Fibroblast of lung (primary cell): ENCODE measurements at regions not wholly inside any gene's neighbourhood (a gene's known extent, or its start where the extent isn't known, plus 50 kb on each side); places are given as distances from the start of the nearest gene placed in this dataset.

Experiments used
- DNase-seq, 2 donors: peaks; one replicate each; pipeline versions ENCODE4 v3.0.0 to v3.0.0-alpha.2; 2010; ENCODE audit warnings: low read depth in 2 of 2
- H2AFZ ChIP-seq: 2 replicates; pipeline ENCODE4 v1.5.1; 2012; ENCODE audit warnings: low read length, control low read depth, inconsistent platforms
- H3K27ac ChIP-seq: 2 replicates; pipeline ENCODE4 v1.5.1; 2011; ENCODE audit warnings: low read length, control low read depth; ENCODE audit not compliant: insufficient read depth
- H3K27me3 ChIP-seq: 2 replicates; pipeline ENCODE4 v1.5.1; 2011; ENCODE audit warnings: mild to moderate bottlenecking, low read length; ENCODE audit not compliant: control insufficient read depth, insufficient read depth
- H3K36me3 ChIP-seq: 2 replicates; pipeline ENCODE4 v1.5.1; 2011; ENCODE audit warnings: low read length; ENCODE audit not compliant: control insufficient read depth, insufficient read depth
- H3K4me1 ChIP-seq: 2 replicates; pipeline ENCODE4 v1.5.1; 2011; ENCODE audit warnings: low read length; ENCODE audit not compliant: control insufficient read depth, insufficient read depth; ENCODE audit errors: extremely low read depth
- H3K4me2 ChIP-seq: 2 replicates; pipeline ENCODE4 v1.5.1; 2011; ENCODE audit warnings: low read length, control low read depth; ENCODE audit not compliant: insufficient read depth; ENCODE audit errors: extremely low read depth
- H3K4me3 ChIP-seq, 4 experiments: fragments of 200-600 bp in 1 of 4; sonication (generic) in 1 of 4; replicated peaks in 1 of 4; 2 replicates each; pipeline ENCODE4 v1.5.1; 2011 to 2016; ENCODE audit warnings: low read length in 4 of 4, low read depth in 3 of 4, mild to moderate bottlenecking in 3 of 4, control low read depth in 2 of 4, inconsistent platforms in 1 of 4, mixed read lengths in 1 of 4; ENCODE audit not compliant: insufficient read depth in 1 of 4; ENCODE audit errors: control extremely low read depth in 1 of 4
- H3K79me2 ChIP-seq: 2 replicates; pipeline ENCODE4 v1.5.1; 2012; ENCODE audit warnings: mild to moderate bottlenecking, low read length, inconsistent platforms; ENCODE audit not compliant: control insufficient read depth, insufficient read depth
- H3K9ac ChIP-seq: 2 replicates; pipeline ENCODE4 v1.5.1; 2011; ENCODE audit warnings: mild to moderate bottlenecking, low read length, control low read depth; ENCODE audit not compliant: insufficient read depth
- H3K9me3 ChIP-seq: 2 replicates; pipeline ENCODE4 v1.5.1; 2012; ENCODE audit warnings: low read depth, low read length; ENCODE audit not compliant: control insufficient read depth, insufficient read depth
- H4K20me1 ChIP-seq: 2 replicates; pipeline ENCODE4 v1.5.1; 2011; ENCODE audit warnings: low read length; ENCODE audit not compliant: control insufficient read depth, insufficient read depth; ENCODE audit errors: extremely low read depth
- EZH2 ChIP-seq: IDR thresholded peaks from 2 replicates; pipeline ENCODE4 v1.5.1; 2012; ENCODE audit warnings: low read length, control low read depth, mild to moderate bottlenecking; ENCODE audit errors: missing control alignments
- TF ChIP-seq, protein P1 (sequence below), 2 donors: IDR thresholded peaks in 1 of 2; conservative IDR thresholded peaks in 1 of 2; 1 replicate in 1 of 2; 2 replicates in 1 of 2; pipeline ENCODE4 v1.5.1; 2011 to 2012; ENCODE audit warnings: low read length in 2 of 2, control low read depth in 1 of 2, inconsistent platforms in 1 of 2, low read depth in 1 of 2, mild to moderate bottlenecking in 1 of 2

DNA sequence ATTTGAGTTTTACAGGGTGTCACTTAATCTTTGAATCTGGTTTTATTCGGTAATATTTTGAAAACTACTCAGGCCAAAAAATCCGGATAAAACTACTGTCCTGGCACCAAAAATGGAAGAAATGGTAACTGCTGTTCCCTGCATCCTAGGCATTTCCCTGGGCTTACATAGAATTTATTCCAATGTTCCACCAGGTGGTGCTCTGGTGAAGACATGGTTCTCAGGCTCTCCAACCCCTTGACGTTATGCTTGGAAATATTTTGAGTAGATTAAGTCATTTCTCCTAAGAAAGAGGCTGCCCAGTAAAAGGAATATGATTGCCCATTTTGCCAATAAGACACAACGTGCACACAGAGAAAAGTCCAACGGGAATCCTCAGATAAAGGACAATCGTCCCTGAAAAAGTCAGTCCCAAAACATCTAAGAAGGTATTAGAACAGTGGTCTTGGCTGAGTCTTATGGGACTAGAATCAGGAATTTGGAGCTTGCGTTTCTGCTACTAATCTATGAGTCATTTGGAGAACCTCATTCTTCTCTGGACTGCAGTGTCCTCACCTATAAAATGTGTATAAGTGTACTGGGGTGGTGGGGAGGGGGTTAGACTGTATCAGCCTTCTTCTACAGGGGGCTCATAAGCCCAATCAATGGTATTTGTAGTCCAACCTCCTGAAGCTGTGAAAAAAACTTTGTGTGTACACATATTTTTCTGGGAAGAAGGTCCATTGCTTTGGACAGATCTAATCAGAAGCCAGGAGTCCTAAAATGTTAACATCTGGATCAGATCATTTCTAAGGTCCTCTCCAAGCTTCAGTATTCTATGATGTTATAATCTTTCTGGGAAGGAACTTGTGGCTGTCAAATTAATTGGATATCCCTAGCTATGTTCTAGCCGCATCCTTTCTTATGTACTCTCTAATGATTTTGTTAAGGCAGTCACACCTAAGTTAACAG, 131.0 kb upstream of the BMP2 start:
- H3K4me1 ChIP-seq, result no peaks in the 10 kb centered on the region
- no peaks in the 10 kb centered on the region for H4K20me1 ChIP-seq
- no peaks in the 10 kb centered on the region for H3K79me2 ChIP-seq
- TF ChIP-seq, protein P1, sequence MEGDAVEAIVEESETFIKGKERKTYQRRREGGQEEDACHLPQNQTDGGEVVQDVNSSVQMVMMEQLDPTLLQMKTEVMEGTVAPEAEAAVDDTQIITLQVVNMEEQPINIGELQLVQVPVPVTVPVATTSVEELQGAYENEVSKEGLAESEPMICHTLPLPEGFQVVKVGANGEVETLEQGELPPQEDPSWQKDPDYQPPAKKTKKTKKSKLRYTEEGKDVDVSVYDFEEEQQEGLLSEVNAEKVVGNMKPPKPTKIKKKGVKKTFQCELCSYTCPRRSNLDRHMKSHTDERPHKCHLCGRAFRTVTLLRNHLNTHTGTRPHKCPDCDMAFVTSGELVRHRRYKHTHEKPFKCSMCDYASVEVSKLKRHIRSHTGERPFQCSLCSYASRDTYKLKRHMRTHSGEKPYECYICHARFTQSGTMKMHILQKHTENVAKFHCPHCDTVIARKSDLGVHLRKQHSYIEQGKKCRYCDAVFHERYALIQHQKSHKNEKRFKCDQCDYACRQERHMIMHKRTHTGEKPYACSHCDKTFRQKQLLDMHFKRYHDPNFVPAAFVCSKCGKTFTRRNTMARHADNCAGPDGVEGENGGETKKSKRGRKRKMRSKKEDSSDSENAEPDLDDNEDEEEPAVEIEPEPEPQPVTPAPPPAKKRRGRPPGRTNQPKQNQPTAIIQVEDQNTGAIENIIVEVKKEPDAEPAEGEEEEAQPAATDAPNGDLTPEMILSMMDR (conservative IDR thresholded peaks at IDR 0.05 in 1 of 2, IDR thresholded peaks at IDR 0.05 in 1 of 2; ENCODE audit: low read depth in 1 of 2, low read length in 2 of 2), result peak; percentile 68 to 76
- TF ChIP-seq EZH2, result no peak
- H2AFZ ChIP-seq, result no peak overlapping the region
- H3K4me2 ChIP-seq, result no peak overlapping the region
- no peaks in the 10 kb centered on the region for H3K36me3 ChIP-seq
- H3K27me3 ChIP-seq, result no peaks in the 10 kb centered on the region
- peak; percentile 65 to 87 for DNase-seq
- H3K9me3 ChIP-seq, result no peaks in the 10 kb centered on the region
- no peak overlapping the region for H3K4me3 ChIP-seq
- H3K27ac ChIP-seq, result no peak overlapping the region
- H3K9ac ChIP-seq, result no peak overlapping the region

DNA sequence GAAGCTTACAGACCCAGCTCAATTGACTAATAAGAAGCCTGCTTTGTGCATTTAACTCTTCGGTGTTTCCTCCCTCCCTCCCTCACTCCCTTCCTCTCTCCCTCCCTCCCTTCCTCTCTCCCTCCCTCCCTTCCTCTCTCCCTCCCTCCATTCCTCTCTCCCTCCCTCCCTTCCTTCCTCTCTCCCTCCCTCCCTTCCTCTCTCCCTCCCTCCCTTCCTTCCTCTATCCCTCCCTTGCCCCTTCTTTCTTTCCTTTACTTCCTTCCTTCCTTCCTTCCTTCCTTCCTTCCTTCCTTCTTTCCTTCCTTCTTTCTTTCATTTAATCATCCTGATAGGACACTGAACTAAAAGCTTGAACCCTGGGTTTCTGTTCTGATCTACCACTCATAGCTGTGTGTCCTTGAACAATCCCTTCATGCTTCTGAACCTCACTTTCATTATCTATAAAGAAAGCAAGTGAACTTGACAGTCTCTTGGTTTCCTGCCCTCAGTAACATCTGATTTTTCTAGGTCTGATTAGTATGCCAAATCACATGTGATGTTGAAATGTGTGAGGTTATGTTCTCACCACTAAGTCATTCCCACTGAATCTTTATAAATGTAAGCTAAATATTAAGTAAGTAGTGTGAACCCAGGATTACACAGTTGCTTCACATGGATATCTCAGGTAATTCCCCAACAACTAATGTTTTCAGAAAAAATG, 132.3 kb upstream of the BMP2 start:
- peak; percentile 56 to 57 for DNase-seq
- Histone ChIP-seq H3K9me3 (no peaks in the 10 kb centered on the region), H3K9ac (no peak overlapping the region), H3K27me3 (no peaks in the 10 kb centered on the region), H3K79me2 (no peaks in the 10 kb centered on the region), H3K27ac (no peak overlapping the region), H2AFZ (no peak overlapping the region), H3K4me2 (no peak overlapping the region), H3K36me3 (no peaks in the 10 kb centered on the region), H3K4me3 (no peak overlapping the region), H3K4me1 (no peaks in the 10 kb centered on the region), H4K20me1 (no peaks in the 10 kb centered on the region)
- no peak for TF ChIP-seq EZH2
- TF ChIP-seq, protein P1 (conservative IDR thresholded peaks at IDR 0.05 in 1 of 2, IDR thresholded peaks at IDR 0.05 in 1 of 2; ENCODE audit: low read depth in 1 of 2, low read length in 2 of 2), result no peak

DNA sequence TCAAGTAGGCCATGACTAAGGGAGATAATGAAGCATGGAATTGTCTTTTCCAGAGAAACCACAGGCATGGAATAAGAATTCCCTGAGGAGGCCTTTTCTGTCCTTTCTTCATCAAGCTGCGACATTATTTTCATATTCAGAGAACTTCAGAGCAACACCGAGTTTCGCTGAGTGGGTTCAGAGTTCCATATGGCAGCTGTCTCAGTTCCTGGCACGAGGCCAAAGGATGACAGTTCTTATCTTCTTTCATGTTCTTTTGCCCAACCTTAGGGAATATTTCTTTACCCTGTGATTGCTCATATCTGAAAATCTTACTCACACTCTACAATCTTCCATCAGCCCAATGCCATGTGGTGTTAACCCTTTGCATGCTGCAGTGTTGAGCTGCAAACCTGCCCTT, 135.3 kb upstream of the BMP2 start:
- no peak for TF ChIP-seq EZH2
- TF ChIP-seq, protein P1 (conservative IDR thresholded peaks at IDR 0.05 in 1 of 2, IDR thresholded peaks at IDR 0.05 in 1 of 2; ENCODE audit: low read depth in 1 of 2, low read length in 2 of 2), result no peak
- no peak overlapping the region for H2AFZ ChIP-seq
- no peaks in the 10 kb centered on the region for H3K27me3 ChIP-seq
- H3K27ac ChIP-seq, result no peak overlapping the region
- no peak overlapping the region for H3K4me2 ChIP-seq
- no peaks in the 10 kb centered on the region for H3K79me2 ChIP-seq
- no peaks in the 10 kb centered on the region for H3K4me1 ChIP-seq
- H3K36me3 ChIP-seq, result no peaks in the 10 kb centered on the region
- DNase-seq, result peak; percentile 61 to 81
- H4K20me1 ChIP-seq, result no peaks in the 10 kb centered on the region
- no peak overlapping the region for H3K4me3 ChIP-seq
- no peak overlapping the region for H3K9ac ChIP-seq
- no peaks in the 10 kb centered on the region for H3K9me3 ChIP-seq
